HCT116 (cell line): ENCODE measurements at regions not wholly inside any gene's neighbourhood (a gene's known extent, or its start where the extent isn't known, plus 50 kb on each side); places are given as distances from the start of the nearest gene placed in this dataset.

ENCODE experiments used
- CBX3 ChIP-seq: IDR thresholded peaks from 2 replicates; pipeline ENCODE4 v1.6.1; 2012; ENCODE audit warnings: low read depth
- CEBPB ChIP-seq: IDR thresholded peaks from 2 replicates; pipeline ENCODE4 v1.6.1; 2012; ENCODE audit warnings: low read depth
- CTCF ChIP-seq, 3 experiments: fragments of 200-600 bp in 1 of 3; sonication (generic) in 1 of 3; IDR thresholded peaks in 2 of 3; conservative IDR thresholded peaks in 1 of 3; 2 replicates each; pipeline ENCODE4 v1.5.1; 2012 to 2017; ENCODE audit warnings: low read depth in 2 of 3, low read length in 2 of 3, antibody characterized with exemption in 1 of 3, borderline replicate concordance in 1 of 3, control low read depth in 1 of 3, mild to moderate bottlenecking in 1 of 3, mixed read lengths in 1 of 3, mixed run types in 1 of 3, moderate library complexity in 1 of 3; ENCODE audit not compliant: insufficient read depth in 1 of 3
- EGR1 ChIP-seq: IDR thresholded peaks from 2 replicates; pipeline ENCODE4 v1.6.1; 2012; ENCODE audit warnings: low read depth
- EZH2 ChIP-seq: fragments of 200-600 bp; sonication (generic); IDR thresholded peaks from 2 replicates; pipeline ENCODE4 v1.6.1; 2017; ENCODE audit warnings: antibody characterized with exemption, mixed run types
- POLR2A ChIP-seq: IDR thresholded peaks from 2 replicates; pipeline ENCODE4 v1.7.0; 2011; ENCODE audit warnings: borderline replicate concordance; ENCODE audit not compliant: insufficient read depth, insufficient read length; ENCODE audit errors: extremely low read depth
- REST ChIP-seq: IDR thresholded peaks from 2 replicates; pipeline ENCODE4 v1.6.1; 2012; ENCODE audit warnings: low read depth
- TCF7L2 ChIP-seq: IDR thresholded peaks from 2 replicates; pipeline ENCODE4 v1.7.0; 2011; ENCODE audit warnings: borderline replicate concordance, inconsistent platforms; ENCODE audit not compliant: insufficient read depth, insufficient read length; ENCODE audit errors: extremely low read depth
- YY1 ChIP-seq: IDR thresholded peaks from 2 replicates; pipeline ENCODE4 v1.6.1; 2011; ENCODE audit warnings: low read length, low read depth, moderate library complexity, mild to moderate bottlenecking; ENCODE audit not compliant: insufficient replicate concordance; ENCODE audit errors: extremely low read depth
- ZBTB33 ChIP-seq: IDR thresholded peaks from 2 replicates; pipeline ENCODE4 v1.6.1; 2011; ENCODE audit warnings: mild to moderate bottlenecking, low read length, moderate library complexity; ENCODE audit not compliant: insufficient replicate concordance; ENCODE audit errors: extremely low read depth
- ZNF274 ChIP-seq: fragments of 200-500 bp; sonication (Bioruptor generic); IDR thresholded peaks from 2 replicates; pipeline ENCODE4 v1.6.1; 2014; ENCODE audit warnings: mild to moderate bottlenecking, low read depth, low read length, inconsistent platforms

- TF ChIP-seq YY1 (no peak), TCF7L2 (no peak), CEBPB (no peak; the same call in 1 of the 2 replicates), CTCF (IDR thresholded peaks at IDR 0.05 in 2 of 3, conservative IDR thresholded peaks at IDR 0.05 in 1 of 3; ENCODE audit: borderline replicate concordance in 1 of 3, insufficient read depth in 1 of 3, low read depth in 2 of 3, low read length in 2 of 3) (no peak), REST (no peak), ZNF274 (no peak), ZBTB33 (no peak), EGR1 (no peak), POLR2A (no peak), EZH2 (no peak), CBX3 (no peak)
Measured at GRCh38 chr10:4775808-4776207, 50.2 kb upstream of the AKR1E2 start.
